HUDEP-2 (cell line): ENCODE measurements at regions not wholly inside any gene's neighbourhood (a gene's known extent, or its start where the extent isn't known, plus 50 kb on each side); places are given as distances from the start of the nearest gene placed in this dataset.
A peak's percentile ranks its signal among the peaks of the same experiment; 100 is the strongest.
"Not testable (repeated sequence)": the region's sequence is repeated elsewhere in the genome, so short reads cannot be mapped to it uniquely, and the experiment has no call there.

ENCODE experiments used
- DNase-seq, 76 experiments: peaks; one replicate each; lab custom pipeline; 2025; ENCODE audit not compliant: unreplicated experiment in 76 of 76; lab: John Stamatoyannopoulos, UW

DNA sequence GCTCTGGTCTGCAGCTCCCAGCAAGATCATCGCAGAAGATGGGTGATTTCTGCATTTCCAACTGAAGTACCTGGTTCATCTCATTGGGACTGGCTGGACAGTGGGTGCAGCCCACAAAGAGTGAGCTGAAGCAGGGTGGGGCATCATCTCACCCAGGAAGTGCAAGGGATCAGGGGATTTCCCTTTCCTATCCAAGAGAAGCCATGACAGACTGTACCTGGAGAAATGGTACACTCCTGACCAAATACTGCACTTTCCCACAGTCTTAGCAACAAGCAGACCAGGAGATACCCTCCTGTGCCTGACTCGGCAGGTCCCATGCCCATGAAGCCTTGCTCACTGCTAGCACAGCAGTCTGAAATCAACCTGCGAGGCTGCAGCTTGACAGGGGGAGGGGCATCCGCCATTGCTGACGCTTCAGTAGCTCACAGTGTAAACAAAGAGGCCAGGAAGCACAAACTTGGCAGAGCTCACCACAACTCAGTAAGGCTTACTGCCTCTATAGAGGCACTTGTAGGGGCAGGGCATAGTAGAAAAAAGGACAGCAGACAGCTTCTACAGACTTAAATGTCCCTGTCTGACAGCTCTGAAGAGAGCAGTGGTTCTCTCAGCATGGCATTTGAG is 60.5 kb downstream of the AREG start:
- DNase-seq = not testable (repeated sequence)

DNA sequence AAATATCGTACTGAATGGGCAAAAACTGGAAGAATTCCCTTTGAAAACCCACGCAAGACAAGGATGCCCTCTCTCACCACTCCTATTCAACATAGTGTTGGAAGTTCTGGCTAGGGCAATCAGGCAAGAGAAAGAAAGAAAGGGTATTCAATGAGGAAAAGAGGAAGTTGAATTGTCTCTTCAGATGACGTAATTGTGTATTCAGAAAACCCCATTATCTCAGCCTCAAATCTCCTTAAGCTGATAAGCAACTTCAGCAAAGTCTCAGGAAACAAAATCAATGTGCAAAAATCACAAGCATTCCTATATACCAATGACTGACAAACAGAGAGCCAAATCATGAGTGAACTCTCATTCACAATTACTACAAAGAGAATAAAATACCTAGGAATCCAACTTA is 64.4 kb downstream of the AREG start:
- DNase-seq = peak in 1 of 76 experiments; percentile 10

DNA sequence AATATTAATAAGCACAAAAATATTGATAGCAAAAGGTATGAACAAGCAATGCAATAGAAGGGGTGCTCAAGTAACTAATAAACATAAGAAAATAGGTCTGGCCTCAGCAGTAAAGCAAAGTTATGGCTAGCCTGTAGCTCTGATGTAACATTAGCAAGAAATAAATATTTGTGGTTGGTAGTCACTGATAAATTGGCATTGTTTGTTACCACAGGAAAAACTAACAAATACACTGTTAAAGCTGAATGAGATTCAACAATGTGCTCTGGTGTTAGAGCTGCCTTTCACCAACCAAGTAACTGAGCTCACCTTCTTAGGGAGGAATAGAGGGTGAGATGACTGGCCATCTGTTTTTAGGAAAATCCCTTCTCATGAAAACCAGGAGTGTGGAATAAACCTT is 71.4 kb downstream of the AREG start:
- no peak for DNase-seq

DNA sequence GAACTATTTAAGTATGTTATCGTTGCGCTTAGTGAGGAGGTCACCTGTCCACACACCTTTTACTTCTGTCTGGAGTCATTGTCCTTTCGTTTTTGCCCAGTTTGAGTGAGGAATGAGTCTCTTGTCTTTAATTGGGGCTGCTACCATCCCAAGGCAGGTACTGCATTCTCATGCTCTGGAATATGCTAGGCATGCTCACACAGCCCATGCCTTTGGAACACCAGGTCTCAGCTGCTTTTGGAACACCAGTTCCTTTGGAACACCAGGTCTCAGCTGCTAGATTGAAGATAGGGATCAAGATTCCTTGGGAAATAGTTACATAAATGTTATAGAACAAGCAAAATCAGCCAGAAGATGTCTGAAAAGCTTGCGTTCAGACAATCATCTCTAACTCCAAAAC is 73.1 kb downstream of the AREG start:
- DNase-seq = no peak

DNA sequence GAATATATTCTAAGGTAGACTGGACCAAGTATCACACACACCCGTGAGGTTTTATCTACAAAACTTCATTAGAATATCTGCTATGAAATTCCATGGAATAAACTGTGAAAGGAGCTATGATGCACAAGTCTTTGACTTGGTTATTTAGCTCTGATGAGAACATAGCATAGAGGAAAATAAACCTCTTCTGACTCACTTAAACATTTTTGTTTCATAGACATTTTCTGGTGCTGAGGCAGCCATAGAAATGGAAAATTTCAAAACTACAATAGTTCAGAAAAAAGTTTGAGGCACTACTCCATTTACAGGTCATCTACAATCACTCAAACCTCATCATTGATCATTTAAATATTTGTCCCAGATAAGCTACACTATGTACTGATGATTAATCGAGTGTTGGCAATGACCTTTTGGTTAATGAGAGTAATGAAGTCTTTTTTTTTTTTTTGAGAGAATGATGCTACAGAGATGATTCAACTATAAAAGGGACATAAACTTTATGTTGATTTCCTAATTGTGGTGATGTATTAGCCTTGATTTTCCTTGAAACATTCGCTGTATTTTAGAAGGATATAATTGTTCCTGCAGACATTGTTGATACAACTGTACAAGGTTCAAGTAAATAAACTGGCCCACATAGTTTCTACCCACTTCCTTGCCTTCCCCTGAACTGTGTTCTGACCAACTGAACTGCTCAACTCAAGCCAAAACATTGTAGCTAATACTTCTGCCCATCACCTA is 77.5 kb downstream of the AREG start:
- DNase-seq = no peak

DNA sequence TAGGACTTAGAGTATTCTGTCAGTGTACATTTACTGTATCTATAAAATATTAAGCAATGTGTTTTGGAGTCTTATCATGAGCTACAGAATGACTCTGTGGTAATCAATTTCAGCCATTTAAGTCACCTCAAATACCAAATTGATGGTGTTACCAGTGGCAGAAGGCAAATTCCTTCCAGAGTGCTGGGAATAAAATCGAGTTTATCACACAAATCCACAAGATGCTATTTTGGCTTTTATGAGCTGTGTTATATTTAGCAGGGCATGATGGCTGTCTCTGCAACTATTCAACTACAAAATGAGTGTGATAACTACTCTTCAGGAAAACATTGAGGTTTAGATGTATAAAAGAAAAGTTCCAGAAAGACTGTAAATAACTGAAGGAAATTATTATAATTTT is 78.2 kb downstream of the AREG start:
- DNase-seq = no peak

DNA sequence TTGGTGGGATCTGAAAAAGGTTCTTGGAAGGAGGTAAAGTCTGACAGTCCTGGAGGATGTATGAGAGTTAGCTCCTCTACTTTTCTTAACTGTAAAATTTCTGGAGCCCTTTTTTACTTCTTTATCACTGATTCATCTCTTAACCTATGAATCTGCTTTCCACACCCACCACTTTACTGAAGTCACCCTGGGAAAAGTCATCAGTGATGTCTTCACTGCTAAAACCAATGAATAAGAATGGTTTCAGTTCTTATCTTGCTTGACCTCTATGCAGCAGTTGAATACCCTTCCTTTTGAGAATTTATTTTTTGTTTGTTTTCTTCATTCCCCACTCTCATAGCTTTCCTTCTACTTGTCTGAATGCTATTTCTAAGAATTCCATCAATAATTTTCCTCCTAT is 80.0 kb downstream of the AREG start:
- DNase-seq = no peak

DNA sequence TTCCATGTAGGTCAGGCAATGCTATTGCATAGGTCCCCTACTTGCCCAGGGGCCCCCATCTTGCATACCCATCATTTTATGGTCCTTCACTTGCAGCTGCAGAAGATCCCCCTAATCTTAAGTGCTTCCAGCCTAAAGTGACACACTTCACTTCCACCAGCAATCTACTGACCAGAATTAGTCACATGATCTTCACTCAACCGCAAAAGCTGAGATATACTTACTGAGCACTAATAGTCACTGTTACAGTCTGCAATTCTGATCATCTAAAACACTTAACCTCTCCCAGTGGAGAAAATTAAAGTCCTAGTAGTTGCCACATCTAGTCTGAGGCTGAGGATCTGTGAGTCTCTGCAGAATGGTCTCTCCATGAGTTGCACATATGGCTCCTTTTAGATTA is 82.1 kb downstream of the AREG start:
- no peak for DNase-seq

DNA sequence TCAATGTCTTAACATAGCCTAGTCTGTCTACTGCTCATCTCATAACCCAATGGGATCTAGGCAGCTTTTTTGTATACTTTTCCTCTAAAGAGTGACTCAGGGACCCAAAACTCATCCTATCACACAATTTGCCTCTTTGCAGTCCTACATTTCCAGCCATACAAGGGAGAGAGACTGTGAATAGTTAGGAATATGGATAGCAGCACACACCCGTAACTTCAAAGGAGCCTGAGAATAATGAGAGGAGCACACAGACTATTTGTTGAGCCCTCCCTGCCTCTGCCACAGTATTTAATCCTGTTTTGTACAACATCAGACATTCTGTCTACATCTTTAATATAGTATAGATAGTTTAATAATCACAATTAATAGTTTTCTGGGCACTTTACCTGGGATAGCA is 83.2 kb downstream of the AREG start:
- DNase-seq = no peak

DNA sequence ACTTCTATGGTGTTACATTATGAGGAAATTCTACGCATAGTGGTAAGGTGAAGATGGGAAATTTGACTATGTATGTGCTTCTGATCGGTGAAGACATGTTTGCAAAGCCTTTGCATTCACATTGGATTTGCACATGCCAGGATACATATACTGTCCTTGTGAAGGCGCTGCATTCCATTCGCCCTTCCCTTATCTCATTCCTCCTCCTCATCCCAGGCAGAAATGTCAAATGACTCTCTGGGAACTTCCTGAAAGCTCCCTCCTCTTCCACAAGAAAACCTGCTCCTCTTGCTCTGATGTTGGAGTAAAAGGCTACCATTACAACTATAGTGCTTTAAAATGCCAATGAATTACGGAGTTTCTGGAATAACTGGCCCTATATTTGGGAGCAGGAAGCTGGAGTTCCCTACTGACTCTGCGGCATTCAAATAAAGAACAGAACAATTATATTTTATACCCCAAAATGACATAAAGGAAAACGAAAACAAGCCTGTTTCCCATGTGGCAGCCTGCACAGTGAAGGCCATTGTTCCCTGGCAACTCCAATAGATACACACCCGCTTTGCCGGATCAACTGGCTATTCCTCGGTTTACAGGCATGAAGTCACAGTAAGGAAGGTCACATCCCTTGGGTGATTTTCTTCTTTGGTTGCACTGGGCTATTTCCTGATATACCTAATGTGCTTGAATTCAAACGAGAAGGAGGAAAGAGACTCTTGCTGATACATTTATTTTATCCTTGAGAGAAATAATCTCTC is 84.5 kb downstream of the AREG start:
- DNase-seq = no peak

DNA sequence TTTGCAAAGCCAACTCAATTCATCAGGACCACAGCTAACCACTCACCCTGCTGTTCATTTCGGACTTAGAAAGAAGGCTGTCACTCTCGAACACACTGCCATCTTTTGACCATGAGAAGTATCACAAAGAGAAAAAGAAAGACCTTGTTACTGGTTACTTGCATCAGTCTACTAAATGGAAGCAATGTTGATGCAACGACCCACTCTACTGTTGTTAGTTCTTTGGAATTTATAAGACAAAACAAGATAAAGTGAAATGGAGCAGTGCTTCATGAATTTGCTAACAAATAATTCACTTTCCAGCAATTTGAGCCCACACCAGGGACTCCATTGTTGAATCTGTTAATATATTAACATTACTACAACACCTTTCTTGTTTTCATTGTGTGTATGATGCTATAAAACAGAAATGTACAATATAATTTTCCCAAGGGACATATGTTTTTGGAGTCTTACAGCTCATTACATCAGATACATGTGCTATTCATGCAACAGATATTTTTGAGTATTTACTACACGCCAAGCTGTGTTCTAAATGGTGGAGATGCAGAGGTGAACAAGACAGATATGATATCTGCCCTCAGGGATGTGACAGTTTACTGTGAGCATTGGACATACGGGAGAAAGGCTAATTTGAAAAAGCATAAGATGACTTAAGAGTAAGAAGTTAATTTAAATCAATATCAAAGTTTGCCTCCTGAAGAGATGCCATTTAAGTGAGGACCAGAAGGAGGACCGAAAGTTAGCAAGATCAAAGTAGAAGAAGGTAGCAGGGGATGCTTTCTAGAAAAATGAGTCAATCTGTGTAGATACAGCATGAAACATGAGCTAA is 87.2 kb downstream of the AREG start:
- peak in 22 of 76 experiments; percentile 2 to 54 (median 21) for DNase-seq

DNA sequence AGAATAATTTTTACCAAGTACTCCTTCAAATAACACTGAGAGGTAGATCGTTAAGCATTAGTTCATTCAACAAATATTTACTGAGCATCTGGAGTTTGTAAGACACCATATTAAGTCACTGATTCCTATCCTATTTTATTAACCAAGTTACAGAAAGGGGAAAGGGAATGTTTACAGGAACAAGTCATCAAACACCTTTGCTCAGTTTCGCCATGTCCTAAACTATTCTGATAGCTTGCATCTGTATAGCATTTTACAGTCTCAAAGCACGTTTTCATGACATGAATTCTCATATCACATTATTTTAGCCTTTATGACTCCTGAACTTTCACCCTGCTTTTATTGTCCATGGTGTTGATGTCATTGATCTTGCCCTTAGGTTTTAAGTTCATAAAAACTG is 89.2 kb downstream of the AREG start:
- DNase-seq = no peak

DNA sequence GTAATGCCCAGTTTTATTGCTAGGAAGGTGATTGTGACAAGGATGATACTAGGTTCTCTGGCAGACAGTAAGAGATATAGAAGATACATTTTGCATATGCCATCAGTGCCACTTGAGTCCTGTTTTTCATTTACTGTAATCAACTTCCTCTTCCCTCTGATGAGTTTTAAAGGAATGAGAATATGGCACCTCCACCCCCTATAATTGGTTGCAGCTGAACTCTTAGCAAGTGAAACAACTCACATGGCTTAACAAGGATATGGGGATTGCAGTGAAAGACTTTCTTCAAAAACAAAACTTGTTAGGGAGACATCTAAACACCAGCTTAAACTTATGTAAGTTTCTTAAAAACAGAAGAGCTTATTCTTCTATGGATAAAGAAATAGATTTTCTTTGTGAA is 90.0 kb downstream of the AREG start:
- DNase-seq = no peak

DNA sequence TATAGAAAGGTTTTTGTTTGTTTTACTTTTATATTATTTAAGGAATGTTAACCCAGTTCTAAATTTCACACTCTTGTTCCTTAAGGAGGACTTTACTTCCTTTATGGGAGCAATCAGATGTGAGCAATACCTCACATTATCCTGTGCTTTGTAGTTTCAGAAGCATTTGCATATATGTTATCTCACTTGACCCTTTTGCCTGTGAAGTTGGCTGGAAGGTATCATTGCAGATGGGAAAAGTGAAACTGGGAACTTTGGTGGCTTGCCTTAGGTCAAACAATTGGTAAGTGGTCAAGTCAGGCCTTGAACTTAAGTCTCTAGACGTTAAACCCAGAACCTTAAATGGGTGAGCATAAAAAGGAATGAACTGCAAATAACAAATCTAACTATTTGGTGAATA is 90.6 kb downstream of the AREG start:
- DNase-seq = no peak

DNA sequence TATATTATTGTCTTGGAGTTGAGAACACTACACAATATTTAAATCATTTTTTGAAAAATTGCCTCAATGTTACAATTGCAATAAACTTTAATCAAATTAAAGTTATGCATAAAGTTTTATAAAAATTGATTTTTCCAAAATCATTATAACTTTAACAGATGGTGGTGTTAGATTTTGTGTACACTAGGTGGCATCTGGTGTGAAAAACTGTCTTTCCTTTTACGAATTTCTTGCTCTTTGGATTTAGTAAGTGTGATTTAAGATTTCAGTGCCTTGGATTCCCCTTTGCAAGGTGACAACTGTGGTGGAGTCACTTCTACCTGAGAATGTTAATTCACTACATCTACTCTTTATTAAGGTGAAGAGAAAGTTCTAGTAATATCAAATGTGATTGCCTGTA is 91.6 kb downstream of the AREG start:
- DNase-seq = no peak

DNA sequence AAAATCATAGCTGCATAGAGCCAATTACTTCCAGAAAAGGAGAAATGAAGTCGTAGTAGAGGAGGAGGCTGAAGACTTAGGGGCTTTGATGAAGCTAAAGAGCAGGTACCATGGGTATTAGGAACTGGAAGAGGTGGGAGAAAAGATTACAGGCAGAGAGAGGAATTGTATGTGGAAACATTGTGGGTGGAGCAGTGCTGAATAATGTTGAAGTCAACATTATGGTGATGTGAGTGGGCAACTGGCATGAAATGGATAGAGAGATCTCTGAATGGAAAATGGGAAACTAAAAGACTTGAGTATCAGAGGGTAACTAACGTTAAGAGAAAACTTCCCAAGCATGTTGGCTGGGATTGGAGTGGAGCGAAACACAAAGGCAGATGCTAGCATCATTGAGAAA is 92.5 kb downstream of the AREG start:
- DNase-seq = no peak

DNA sequence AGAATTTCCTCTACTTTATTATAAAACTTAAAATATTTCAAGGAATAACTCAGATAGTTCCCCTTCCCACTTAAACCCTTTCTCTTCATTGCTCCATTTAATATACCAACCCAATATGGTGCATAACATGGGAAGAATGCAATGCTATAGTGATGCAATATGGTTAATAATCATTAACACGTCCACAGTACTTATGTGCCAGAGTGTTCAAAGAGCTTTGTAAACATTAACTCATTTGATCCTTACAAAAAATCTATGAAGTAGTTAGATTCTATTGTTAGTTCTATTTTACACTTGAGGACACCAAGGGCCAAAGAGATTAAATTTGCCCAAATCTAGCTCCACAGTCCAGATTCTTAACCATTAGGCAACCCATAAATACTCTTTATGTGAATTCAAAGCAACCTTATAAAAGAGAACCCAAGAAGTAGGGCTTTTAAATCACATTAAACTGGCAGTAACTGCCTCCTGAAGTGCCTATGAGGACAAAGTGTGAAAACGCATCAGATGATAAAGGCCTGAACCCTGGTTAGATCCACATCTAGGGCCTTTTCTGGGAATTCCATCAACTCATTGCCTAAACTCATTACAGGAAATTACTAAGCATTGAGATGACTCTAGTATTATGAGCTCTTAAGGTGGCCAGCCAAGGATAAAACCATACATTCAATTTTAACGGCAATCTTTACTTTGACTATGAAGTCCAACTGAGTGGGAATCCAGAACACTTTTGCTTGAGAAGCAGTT is 94.3 kb downstream of the AREG start:
- no peak for DNase-seq

DNA sequence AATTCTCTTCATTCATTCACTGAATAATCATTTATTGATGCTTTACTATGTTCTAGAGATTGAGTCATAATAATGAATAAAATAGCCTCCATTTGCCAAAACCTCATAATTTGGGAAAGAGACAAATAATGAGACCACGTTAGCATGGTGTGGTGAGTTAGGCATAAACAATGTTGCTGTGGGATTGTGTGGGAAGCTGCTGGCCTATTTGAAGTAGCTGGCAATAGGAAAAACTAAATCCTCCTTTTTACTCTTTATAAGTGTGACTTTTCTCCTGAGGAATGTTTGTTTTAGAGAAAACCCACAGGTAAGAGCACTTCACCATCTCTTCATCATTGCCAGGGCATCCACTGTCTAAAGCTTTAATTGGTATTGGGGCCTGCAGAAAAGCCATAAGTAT is 95.3 kb downstream of the AREG start:
- DNase-seq = no peak

DNA sequence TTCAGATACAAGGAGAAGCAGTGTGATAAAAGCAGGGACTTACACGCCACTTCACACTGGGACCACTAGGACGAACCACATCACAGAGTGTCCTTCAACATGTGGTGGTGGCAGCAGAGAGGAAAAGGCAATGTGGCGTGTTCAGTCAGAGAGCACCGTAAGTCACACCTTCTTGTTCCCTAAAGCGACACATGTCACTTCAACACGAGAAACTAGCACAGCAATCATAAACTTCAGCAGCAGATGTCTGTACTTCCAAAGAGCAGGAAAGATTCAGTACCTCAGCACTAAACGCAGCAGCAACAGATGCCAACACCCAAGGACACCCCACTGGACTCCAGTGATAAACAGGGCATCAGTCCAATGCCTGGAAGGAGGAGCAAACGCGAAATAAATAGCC is 96.7 kb downstream of the AREG start:
- DNase-seq = no peak

DNA sequence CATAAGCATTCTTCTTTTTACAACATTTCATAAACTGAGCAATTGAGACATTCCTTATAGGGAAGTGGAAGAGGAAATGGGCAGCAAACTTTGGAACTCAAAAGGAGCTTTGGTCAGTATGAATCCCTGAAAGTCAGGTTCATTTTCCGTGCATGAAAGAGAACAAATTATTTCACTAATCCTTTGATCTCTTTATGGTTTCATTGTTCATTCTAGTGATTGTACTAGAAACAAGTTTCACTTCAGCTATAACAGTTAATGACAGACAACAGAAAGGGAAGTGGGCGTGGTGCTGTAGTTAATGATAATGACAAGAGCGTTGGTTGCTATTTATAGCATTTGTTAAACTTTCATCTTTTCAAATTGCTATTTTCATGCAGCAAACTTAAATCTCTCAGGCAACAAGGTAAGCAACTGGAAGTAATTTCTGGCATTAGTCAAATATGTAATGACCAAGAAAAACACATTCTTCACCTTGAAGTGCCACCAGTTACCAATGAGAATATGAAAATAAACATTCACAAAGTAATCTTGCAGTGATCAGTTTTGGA is 98.4 kb downstream of the AREG start:
- no peak for DNase-seq
